Cardiac muscle cell (in vitro differentiated cells and primary cell): ENCODE measurements at regions not wholly inside any gene's neighbourhood (a gene's known extent, or its start where the extent isn't known, plus 50 kb on each side); places are given as distances from the start of the nearest gene placed in this dataset.

Source experiments
- DNase-seq, 2 donors: peaks; one replicate each; pipeline versions ENCODE4 v3.0.0 to v3.0.0-alpha.2; 2010 to 2017; ENCODE audit warnings: low read depth in 1 of 2, low spot score in 1 of 2
- H3K27ac ChIP-seq: fragments of 200-600 bp; sonication (generic); 2 replicates; pipeline ENCODE4 v1.5.1; 2016
- H3K27me3 ChIP-seq: fragments of 200-600 bp; sonication (generic); 2 replicates; pipeline ENCODE4 v1.6.0; 2016; ENCODE audit warnings: control low read depth
- H3K36me3 ChIP-seq: fragments of 200-600 bp; sonication (generic); 2 replicates; pipeline ENCODE4 v1.5.1; 2016; ENCODE audit warnings: control low read depth
- H3K4me1 ChIP-seq: fragments of 200-600 bp; sonication (generic); 2 replicates; pipeline ENCODE4 v1.8.1; 2017; ENCODE audit warnings: low read depth, mild to moderate bottlenecking, mixed run types
- H3K4me3 ChIP-seq: fragments of 200-600 bp; sonication (generic); 2 replicates; pipeline ENCODE4 v1.5.1; 2016; ENCODE audit warnings: mild to moderate bottlenecking
- H3K9me3 ChIP-seq: fragments of 200-600 bp; sonication (generic); 2 replicates; pipeline ENCODE4 v1.5.1; 2017; ENCODE audit warnings: low read depth, mild to moderate bottlenecking, control low read depth
- TF ChIP-seq, protein P1 (sequence below): IDR thresholded peaks from 2 replicates; pipeline ENCODE4 v1.5.1; 2012; ENCODE audit warnings: low read depth, mild to moderate bottlenecking, low read length

DNA sequence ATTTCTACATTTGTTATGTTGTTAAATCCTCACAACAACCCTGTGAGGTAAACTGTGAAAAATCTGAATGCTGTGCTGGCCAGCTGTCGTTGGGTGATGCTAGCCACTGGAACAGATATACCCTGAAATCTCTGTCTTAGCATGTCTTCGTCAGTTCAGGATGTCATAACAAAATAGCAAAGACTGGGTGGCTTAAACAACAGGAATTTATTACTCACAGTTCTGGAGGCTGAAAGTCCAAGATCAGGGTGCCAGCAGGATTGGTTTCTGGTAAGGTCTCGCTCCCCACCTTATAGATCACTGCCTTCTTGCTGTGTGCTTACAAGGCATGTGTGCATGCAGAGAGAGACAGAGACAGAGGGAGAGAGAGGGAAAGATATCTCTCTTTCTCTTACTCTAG, 211.7 kb downstream of the C11orf91 start:
- Histone ChIP-seq H3K36me3 (no peaks in the 10 kb centered on the region), H3K4me1 (no peaks in the 10 kb centered on the region), H3K27me3 (no peaks in the 10 kb centered on the region), H3K9me3 (no peaks in the 10 kb centered on the region), H3K27ac (no peak overlapping the region), H3K4me3 (no peak overlapping the region)
- no peak for DNase-seq
- TF ChIP-seq, protein P1, sequence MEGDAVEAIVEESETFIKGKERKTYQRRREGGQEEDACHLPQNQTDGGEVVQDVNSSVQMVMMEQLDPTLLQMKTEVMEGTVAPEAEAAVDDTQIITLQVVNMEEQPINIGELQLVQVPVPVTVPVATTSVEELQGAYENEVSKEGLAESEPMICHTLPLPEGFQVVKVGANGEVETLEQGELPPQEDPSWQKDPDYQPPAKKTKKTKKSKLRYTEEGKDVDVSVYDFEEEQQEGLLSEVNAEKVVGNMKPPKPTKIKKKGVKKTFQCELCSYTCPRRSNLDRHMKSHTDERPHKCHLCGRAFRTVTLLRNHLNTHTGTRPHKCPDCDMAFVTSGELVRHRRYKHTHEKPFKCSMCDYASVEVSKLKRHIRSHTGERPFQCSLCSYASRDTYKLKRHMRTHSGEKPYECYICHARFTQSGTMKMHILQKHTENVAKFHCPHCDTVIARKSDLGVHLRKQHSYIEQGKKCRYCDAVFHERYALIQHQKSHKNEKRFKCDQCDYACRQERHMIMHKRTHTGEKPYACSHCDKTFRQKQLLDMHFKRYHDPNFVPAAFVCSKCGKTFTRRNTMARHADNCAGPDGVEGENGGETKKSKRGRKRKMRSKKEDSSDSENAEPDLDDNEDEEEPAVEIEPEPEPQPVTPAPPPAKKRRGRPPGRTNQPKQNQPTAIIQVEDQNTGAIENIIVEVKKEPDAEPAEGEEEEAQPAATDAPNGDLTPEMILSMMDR: no peak

DNA sequence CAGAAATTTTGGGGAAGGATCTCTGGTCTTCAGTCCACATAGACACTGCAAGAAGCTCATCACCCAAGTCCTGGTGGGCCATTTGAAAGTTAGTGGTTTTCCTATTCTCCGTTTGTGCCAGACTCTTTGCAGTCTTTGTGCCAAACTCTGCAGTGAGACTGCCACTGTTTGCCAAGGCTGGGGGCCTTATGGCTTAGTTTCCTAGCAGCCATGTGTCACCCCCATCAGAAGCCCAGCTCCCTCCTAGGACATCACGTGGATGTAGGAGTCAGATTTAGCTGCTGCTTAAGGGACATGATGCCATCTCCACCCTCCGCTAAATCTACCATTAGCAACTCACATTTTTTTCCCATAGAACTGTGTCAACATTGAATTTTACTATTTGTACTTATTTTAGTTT, 220.0 kb downstream of the C11orf91 start:
- DNase-seq: no peak
- no peaks in the 10 kb centered on the region for H3K4me1 ChIP-seq
- H3K27ac ChIP-seq: no peak overlapping the region
- no peaks in the 10 kb centered on the region for H3K9me3 ChIP-seq
- H3K27me3 ChIP-seq: peaks cover 8% of the 10 kb centered on the region
- no peaks in the 10 kb centered on the region for H3K36me3 ChIP-seq
- no peak overlapping the region for H3K4me3 ChIP-seq
- TF ChIP-seq, protein P1: no peak

DNA sequence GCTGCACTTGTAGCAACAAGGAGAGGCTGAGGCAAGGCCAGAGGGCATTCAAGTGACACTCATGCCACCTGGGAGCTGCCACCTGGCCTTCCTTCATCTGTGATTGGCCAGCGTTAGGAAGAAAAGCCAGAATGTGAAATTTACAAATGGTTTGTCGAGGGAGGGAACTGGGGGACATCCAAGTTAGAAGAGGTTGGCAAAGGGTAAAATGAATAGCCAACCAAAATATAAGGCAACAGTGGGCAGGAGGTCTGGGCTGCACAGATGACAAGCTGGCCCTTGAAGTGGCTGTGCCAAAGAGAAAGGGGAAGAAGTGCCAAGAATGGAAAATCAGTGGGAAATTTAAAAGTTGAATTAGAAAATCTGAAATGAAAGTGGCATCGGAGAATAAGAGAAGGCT, 221.4 kb downstream of the C11orf91 start:
- no peak for DNase-seq
- Histone ChIP-seq H3K9me3 (no peaks in the 10 kb centered on the region), H3K4me3 (no peak overlapping the region), H3K4me1 (no peaks in the 10 kb centered on the region), H3K27ac (no peak overlapping the region), H3K27me3 (peaks cover 8% of the 10 kb centered on the region), H3K36me3 (no peaks in the 10 kb centered on the region)
- TF ChIP-seq, protein P1: no peak

DNA sequence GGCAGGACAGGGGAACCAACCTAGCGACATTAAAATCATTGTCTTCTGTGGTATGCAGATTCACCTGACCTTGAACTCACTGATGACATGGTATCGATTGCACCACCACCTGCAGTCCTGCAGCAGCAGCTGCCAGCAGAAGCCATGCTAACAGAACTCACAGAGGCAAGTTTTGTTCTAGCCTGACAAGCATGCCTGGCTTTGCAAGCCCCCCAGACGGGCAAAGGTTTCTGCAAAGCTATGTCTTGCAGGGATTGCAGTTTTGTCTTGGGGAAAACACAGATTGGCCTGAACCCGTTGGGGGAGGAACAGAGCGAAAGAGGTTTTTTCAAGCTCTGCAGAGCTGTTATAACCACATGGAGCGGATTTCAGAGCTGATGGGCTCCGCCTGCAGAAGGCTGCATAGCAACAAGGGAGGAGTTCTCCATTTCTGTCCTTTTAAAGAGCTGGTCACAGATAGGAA, 221.0 kb downstream of the HIPK3 start:
- Histone ChIP-seq H3K4me3 (no peak overlapping the region), H3K27ac (no peak overlapping the region), H3K4me1 (no peaks in the 10 kb centered on the region), H3K9me3 (no peaks in the 10 kb centered on the region), H3K36me3 (no peaks in the 10 kb centered on the region), H3K27me3 (peaks cover 8% of the 10 kb centered on the region)
- TF ChIP-seq, protein P1: no peak
- DNase-seq: peak in 1 of 2 donors; percentile 11

DNA sequence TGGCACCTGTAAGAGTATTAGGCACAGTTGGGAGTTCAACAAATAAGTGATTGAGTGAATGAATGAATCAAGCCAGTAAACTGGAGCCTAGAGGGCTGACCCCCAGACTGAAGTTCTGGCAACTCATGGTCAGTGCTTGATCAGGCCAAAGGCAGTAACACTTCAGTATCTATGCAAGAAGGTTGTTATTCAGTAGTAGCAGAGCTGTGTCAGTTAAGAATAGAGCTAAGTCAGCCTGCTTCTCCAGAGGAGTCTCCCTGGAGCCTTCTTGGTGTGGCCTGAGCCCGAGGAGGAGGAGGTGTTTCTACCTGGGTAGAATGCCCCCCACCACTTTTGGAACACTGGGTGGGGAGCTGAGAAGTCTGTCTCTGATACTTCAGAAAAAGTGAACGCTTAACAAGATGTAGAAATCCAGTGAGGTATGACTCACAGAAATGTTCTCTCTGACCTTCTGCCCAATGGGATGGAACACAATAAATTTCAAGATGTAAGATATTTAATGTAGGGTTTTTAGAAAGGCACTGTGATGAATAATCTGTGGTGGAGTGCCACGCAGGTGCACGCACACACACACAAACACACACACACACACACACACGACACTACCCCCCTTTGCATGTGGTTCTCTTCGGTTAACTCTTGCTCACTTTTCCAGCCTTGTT, 219.9 kb downstream of the HIPK3 start:
- Histone ChIP-seq H3K4me3 (no peak overlapping the region), H3K4me1 (no peaks in the 10 kb centered on the region), H3K27ac (no peak overlapping the region), H3K27me3 (peaks cover 8% of the 10 kb centered on the region), H3K9me3 (no peaks in the 10 kb centered on the region), H3K36me3 (no peaks in the 10 kb centered on the region)
- DNase-seq: peak in 1 of 2 donors; percentile 46
- TF ChIP-seq, protein P1: no peak
